GM12865 (cell line): ENCODE measurements at regions not wholly inside any gene's neighbourhood (a gene's known extent, or its start where the extent isn't known, plus 50 kb on each side); places are given as distances from the start of the nearest gene placed in this dataset.
A peak's percentile ranks its signal among the peaks of the same experiment; 100 is the strongest.

Experiments
- DNase-seq: peaks from one replicate; pipeline ENCODE4 v3.0.0; 2010; ENCODE audit warnings: low read depth
- H3K4me3 ChIP-seq: 2 replicates; pipeline ENCODE4 v1.5.1; 2011; ENCODE audit warnings: mild to moderate bottlenecking, low read depth, low read length, control low read depth
- CTCF ChIP-seq: IDR thresholded peaks from 2 replicates; pipeline ENCODE4 v1.5.1; 2011; ENCODE audit warnings: low read length, control low read depth, low read depth, inconsistent platforms; ENCODE audit not compliant: insufficient read depth; ENCODE audit errors: missing control alignments

- no peak overlapping the region for H3K4me3 ChIP-seq
- no peak for TF ChIP-seq CTCF
- no peak for DNase-seq
Measured at GRCh38 chr1:59162665-59163064, 134.2 kb upstream of the FGGY start.

- H3K4me3 ChIP-seq, result no peak overlapping the region
- no peak for TF ChIP-seq CTCF
- no peak for DNase-seq
Measured at GRCh38 chr1:59163268-59164092, 133.4 kb upstream of the FGGY start.

GRCh38 chr1:59164371-59164770 is 132.5 kb upstream of the FGGY start:
- H3K4me3 ChIP-seq, result no peak overlapping the region
- DNase-seq, result no peak
- no peak for TF ChIP-seq CTCF

GRCh38 chr1:59165353-59165752 is 131.5 kb upstream of the FGGY start:
- H3K4me3 ChIP-seq, result no peak overlapping the region
- no peak for DNase-seq
- TF ChIP-seq CTCF, result no peak

- TF ChIP-seq CTCF, result no peak
- no peak for DNase-seq
- no peak overlapping the region for H3K4me3 ChIP-seq
Measured at GRCh38 chr1:59169703-59170102, 127.2 kb upstream of the FGGY start.

- no peak for DNase-seq
- H3K4me3 ChIP-seq, result no peak overlapping the region
- TF ChIP-seq CTCF, result no peak
Measured at GRCh38 chr1:59170659-59171058, 126.2 kb upstream of the FGGY start.

GRCh38 chr1:59171788-59172187 is 125.1 kb upstream of the FGGY start:
- H3K4me3 ChIP-seq, result no peak overlapping the region
- peak; percentile 21 for DNase-seq
- no peak for TF ChIP-seq CTCF
